IMR-90 (cell line): ENCODE measurements at regions not wholly inside any gene's neighbourhood (a gene's known extent, or its start where the extent isn't known, plus 50 kb on each side); places are given as distances from the start of the nearest gene placed in this dataset.

ENCODE experiments used
- ATAC-seq: fragments of 200-7000 bp; cut with Tn5 transposase; 2 replicates; pipeline ENCODE4 v1.9.1; 2020; ENCODE audit warnings: low read depth, mild to moderate bottlenecking, moderate library complexity
- BruUV-seq: library from RNA; stranded (reverse); fragments of 400-500 nt; replicated peaks from 2 replicates; lab custom pipeline; 2021; lab: Mats Ljungman, UMichigan
- CTCF ChIA-PET: fragments of 300-600 bp; formaldehyde crosslinking; extraction: SDS; loops from one replicate; lab custom pipeline; 2021; ENCODE audit warnings: antibody characterized with exemption; lab: Yijun Ruan, JAX
- POLR2A ChIA-PET: fragments of 300-600 bp; sonication (Branson Sonifier 250); formaldehyde crosslinking; loops from one replicate; lab custom pipeline; 2022; ENCODE audit warnings: antibody characterized with exemption; ENCODE audit not compliant: unreplicated experiment; lab: Charles Lee
- DNase-seq: peaks from one replicate; pipeline ENCODE4 v3.0.0; 2013
- H2AFZ ChIP-seq: replicated peaks from 2 replicates; pipeline ENCODE3; 2013; ENCODE audit warnings: low read length, mild to moderate bottlenecking; ENCODE audit not compliant: poor library complexity
- H2AK5ac ChIP-seq: 2 replicates; pipeline ENCODE4 v1.6.1; 2013; ENCODE audit warnings: low read depth, low read length, inconsistent platforms
- H2AK9ac ChIP-seq: replicated peaks from 2 replicates; pipeline ENCODE3; 2013; ENCODE audit warnings: mild to moderate bottlenecking, low read depth, low read length, moderate library complexity; ENCODE audit not compliant: poor library complexity
- H2BK120ac ChIP-seq: 2 replicates; pipeline ENCODE4 v1.6.1; 2013; ENCODE audit warnings: low read depth, low read length, inconsistent platforms
- H2BK15ac ChIP-seq: 3 replicates; pipeline ENCODE4 v1.6.1; 2013; ENCODE audit warnings: low read depth, low read length, inconsistent platforms
- H2BK20ac ChIP-seq: 2 replicates; pipeline ENCODE4 v1.6.1; 2013; ENCODE audit warnings: low read depth, mild to moderate bottlenecking, inconsistent platforms, low read length, moderate library complexity
- H2BK5ac ChIP-seq: 2 replicates; pipeline ENCODE4 v1.6.1; 2013; ENCODE audit warnings: mild to moderate bottlenecking, low read depth, low read length, inconsistent platforms; ENCODE audit not compliant: poor library complexity, severe bottlenecking
- H3K14ac ChIP-seq: replicated peaks from 2 replicates; pipeline ENCODE4 v1.6.1; 2013; ENCODE audit warnings: low read depth, low read length, inconsistent platforms
- H3K18ac ChIP-seq: 2 replicates; pipeline ENCODE4 v1.6.1; 2013; ENCODE audit warnings: low read depth, low read length, control low read depth
- H3K23ac ChIP-seq: 2 replicates; pipeline ENCODE4 v1.6.1; 2013; ENCODE audit warnings: low read depth, low read length, inconsistent platforms
- H3K27ac ChIP-seq: 2 replicates; pipeline ENCODE4 v1.5.1; 2013; ENCODE audit warnings: mild to moderate bottlenecking, control low read depth, low read length; ENCODE audit not compliant: insufficient read depth
- H3K27me3 ChIP-seq: 2 replicates; pipeline ENCODE4 v1.6.1; 2013; ENCODE audit warnings: low read length; ENCODE audit not compliant: control insufficient read depth, insufficient read depth
- H3K36me3 ChIP-seq: 2 replicates; pipeline ENCODE4 v1.6.1; 2013; ENCODE audit warnings: low read length, mixed read lengths; ENCODE audit not compliant: control insufficient read depth, insufficient read depth
- H3K4ac ChIP-seq: 2 replicates; pipeline ENCODE4 v1.6.1; 2013; ENCODE audit warnings: low read depth, low read length, inconsistent platforms
- H3K4me1 ChIP-seq: 2 replicates; pipeline ENCODE4 v1.6.1; 2013; ENCODE audit warnings: low read length, mixed read lengths; ENCODE audit not compliant: control insufficient read depth, insufficient read depth
- H3K4me2 ChIP-seq: 2 replicates; pipeline ENCODE4 v1.6.1; 2013; ENCODE audit warnings: low read depth, mild to moderate bottlenecking, control low read depth, low read length, moderate library complexity
- H3K4me3 ChIP-seq: 2 replicates; pipeline ENCODE4 v1.5.1; 2013; ENCODE audit warnings: low read depth, mild to moderate bottlenecking, control low read depth, low read length, moderate library complexity; ENCODE audit not compliant: insufficient read depth
- H3K56ac ChIP-seq: 2 replicates; pipeline ENCODE4 v1.6.1; 2013; ENCODE audit warnings: low read length, inconsistent platforms; ENCODE audit not compliant: insufficient read depth; ENCODE audit errors: extremely low read depth
- H3K79me1 ChIP-seq, 2 experiments: 2 replicates each; pipeline ENCODE4 v1.6.1; 2013; ENCODE audit warnings: low read length in 2 of 2, inconsistent platforms in 1 of 2, low read depth in 1 of 2
- H3K9ac ChIP-seq: 2 replicates; pipeline ENCODE4 v1.6.1; 2013; ENCODE audit warnings: low read depth, low read length, control low read depth
- H3K9me1 ChIP-seq: 2 replicates; pipeline ENCODE4 v1.6.1; 2013; ENCODE audit warnings: low read length, inconsistent platforms; ENCODE audit not compliant: insufficient read depth
- H3K9me3 ChIP-seq: 2 replicates; pipeline ENCODE4 v1.6.1; 2013; ENCODE audit warnings: low read length; ENCODE audit not compliant: control insufficient read depth, insufficient read depth
- H4K20me1 ChIP-seq: 2 replicates; pipeline ENCODE4 v1.6.1; 2013; ENCODE audit warnings: low read length, inconsistent platforms; ENCODE audit not compliant: insufficient read depth
- H4K5ac ChIP-seq: 2 replicates; pipeline ENCODE4 v1.6.1; 2013; ENCODE audit warnings: mild to moderate bottlenecking, low read depth, low read length, control low read depth
- H4K8ac ChIP-seq, 2 experiments: 2 replicates each; pipeline ENCODE4 v1.6.1; 2013; ENCODE audit warnings: low read depth in 2 of 2, low read length in 2 of 2, control low read depth in 1 of 2, inconsistent platforms in 1 of 2
- H4K91ac ChIP-seq: 2 replicates; pipeline ENCODE4 v1.6.1; 2013; ENCODE audit warnings: low read depth, low read length, inconsistent platforms; ENCODE audit not compliant: insufficient read depth
- BHLHE40 ChIP-seq: fragments of 150-350 bp; IDR thresholded peaks from 2 replicates; pipeline ENCODE4 v1.6.1; 2016; ENCODE audit warnings: mild to moderate bottlenecking, low read depth, low read length
- CEBPB ChIP-seq: IDR thresholded peaks from 2 replicates; pipeline ENCODE4 v1.6.1; 2012; ENCODE audit warnings: low read depth, low read length, improper control_type of control experiment
- CHD1 ChIP-seq: IDR thresholded peaks from 2 replicates; pipeline ENCODE4 v1.6.1; 2012; ENCODE audit warnings: low read depth, low read length, improper control_type of control experiment
- FOS ChIP-seq: fragments of 150-350 bp; IDR thresholded peaks from 2 replicates; pipeline ENCODE4 v1.6.1; 2016; ENCODE audit warnings: low read depth, low read length
- MAFK ChIP-seq: IDR thresholded peaks from 2 replicates; pipeline ENCODE4 v1.6.1; 2012; ENCODE audit warnings: low read depth, low read length, improper control_type of control experiment
- MAZ ChIP-seq: IDR thresholded peaks from 2 replicates; pipeline ENCODE4 v1.6.1; 2012; ENCODE audit warnings: low read depth, mild to moderate bottlenecking, low read length, improper control_type of control experiment, moderate library complexity, borderline replicate concordance
- MXI1 ChIP-seq: IDR thresholded peaks from 2 replicates; pipeline ENCODE4 v1.6.1; 2012; ENCODE audit warnings: low read depth, mild to moderate bottlenecking, low read length, moderate library complexity, borderline replicate concordance
- NFE2L2 ChIP-seq: fragments of 150-350 bp; IDR thresholded peaks from 2 replicates; pipeline ENCODE4 v1.6.1; 2016; ENCODE audit warnings: low read depth, mild to moderate bottlenecking, low read length
- POLR2A ChIP-seq: IDR thresholded peaks from 2 replicates; pipeline ENCODE4 v1.6.1; 2012; ENCODE audit warnings: mild to moderate bottlenecking, low read depth, low read length
- RAD21 ChIP-seq: IDR thresholded peaks from 2 replicates; pipeline ENCODE4 v1.6.1; 2012; ENCODE audit warnings: low read length, improper control_type of control experiment
- RCOR1 ChIP-seq: IDR thresholded peaks from 2 replicates; pipeline ENCODE4 v1.6.1; 2012; ENCODE audit warnings: mild to moderate bottlenecking, low read length, improper control_type of control experiment; ENCODE audit not compliant: insufficient replicate concordance
- RFX5 ChIP-seq: IDR thresholded peaks from 2 replicates; pipeline ENCODE4 v1.8.0; 2012; ENCODE audit warnings: low read depth, mild to moderate bottlenecking, low read length, moderate library complexity
- SMC3 ChIP-seq: fragments of 150-350 bp; IDR thresholded peaks from 2 replicates; pipeline ENCODE4 v1.6.1; 2016; ENCODE audit warnings: low read depth, mild to moderate bottlenecking, antibody characterized with exemption, low read length, moderate library complexity
- dilution Hi-C: fragments of 300-500 bp; cut with HindIII; formaldehyde crosslinking; loops from one replicate; pipeline ENCODE4 v1.14.3; 2018; ENCODE audit warnings: low sequenced_read_pairs; ENCODE audit not compliant: unreplicated experiment
- in situ Hi-C: fragments of 300-500 bp; cut with MboI; formaldehyde crosslinking; loops from 3 replicates; pipeline ENCODE4 v1.14.3; 2019; ENCODE audit warnings: low sequenced_read_pairs, inconsistent platforms, mixed read lengths
- intact Hi-C: fragments of 100-400 bp; cut with micrococcal nuclease; formaldehyde crosslinking; loops from 2 replicates; pipeline ENCODE4 v1.10.0; 2022
- TF ChIP-seq, protein P1 (sequence below): fragments of 150-350 bp; IDR thresholded peaks from 2 replicates; pipeline ENCODE4 v1.6.1; 2016; ENCODE audit warnings: low read depth, mild to moderate bottlenecking, low read length, moderate library complexity, borderline replicate concordance
- TF ChIP-seq, protein P2 (sequence below): conservative IDR thresholded peaks from 2 replicates; pipeline ENCODE4 v1.5.1; 2012; ENCODE audit warnings: mild to moderate bottlenecking, low read depth, low read length, improper control_type of control experiment
- TF ChIP-seq, protein P3 (sequence below): fragments of 150-350 bp; IDR thresholded peaks from 2 replicates; pipeline ENCODE4 v1.6.1; 2017; ENCODE audit warnings: mild to moderate bottlenecking, antibody characterized with exemption, low read length, low read depth

DNA sequence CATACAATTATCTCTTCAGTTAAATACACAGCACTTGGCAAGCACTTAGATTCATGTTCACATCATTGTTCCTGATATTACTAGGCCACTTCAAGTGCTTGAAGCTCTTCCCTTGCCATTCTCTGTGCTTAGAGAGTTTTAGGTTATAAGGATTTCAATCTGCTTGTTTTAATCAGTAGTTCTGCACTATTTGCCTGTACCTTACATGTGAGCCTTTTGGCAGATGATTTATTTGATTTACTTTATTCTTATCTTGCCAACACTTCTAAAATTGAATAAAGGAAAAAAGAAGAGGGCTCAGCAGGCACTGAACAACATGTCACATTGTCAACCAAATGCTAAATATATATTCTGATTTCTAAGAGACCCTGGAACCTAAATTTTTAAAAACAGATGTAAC is 363.8 kb upstream of the USP15 start:
- H2BK5ac ChIP-seq, result no peak overlapping the region
- H4K91ac ChIP-seq, result no peak overlapping the region
- no peak overlapping the region for H2AK5ac ChIP-seq
- no peak overlapping the region for H3K27ac ChIP-seq
- intact Hi-C loops (no loop called here), dilution Hi-C loops (no loop called here), in situ Hi-C loops (no loop called here)
- no peak overlapping the region for H4K5ac ChIP-seq
- no peak overlapping the region for H2AFZ ChIP-seq
- no peak overlapping the region for H2AK9ac ChIP-seq
- DNase-seq (no peak), ATAC-seq (no peak)
- no peak overlapping the region for H2BK15ac ChIP-seq
- no peak overlapping the region for H3K14ac ChIP-seq
- H4K8ac ChIP-seq, result no peak overlapping the region
- H3K36me3 ChIP-seq, result no peaks in the 10 kb centered on the region
- no peak overlapping the region for H2BK120ac ChIP-seq
- H3K79me1 ChIP-seq, result no peaks in the 10 kb centered on the region
- H3K9me1 ChIP-seq, result no peaks in the 10 kb centered on the region
- H3K27me3 ChIP-seq, result no peaks in the 10 kb centered on the region
- no peaks in the 10 kb centered on the region for H3K4me1 ChIP-seq
- peaks cover 14% of the 10 kb centered on the region for H3K9me3 ChIP-seq
- no TSS peak for BruUV-seq
- no peak overlapping the region for H3K4ac ChIP-seq
- no peak overlapping the region for H3K23ac ChIP-seq
- ChIA-PET POLR2A (no interaction called here), CTCF (no interaction called here)
- TF ChIP-seq MXI1 (no peak), MAFK (no peak), RFX5 (no peak), RCOR1 (no peak), CHD1 (no peak), BHLHE40 (no peak), NFE2L2 (no peak), RAD21 (no peak), CEBPB (no peak), MAZ (no peak), POLR2A (no peak), FOS (no peak), SMC3 (no peak)
- TF ChIP-seq, protein P1, sequence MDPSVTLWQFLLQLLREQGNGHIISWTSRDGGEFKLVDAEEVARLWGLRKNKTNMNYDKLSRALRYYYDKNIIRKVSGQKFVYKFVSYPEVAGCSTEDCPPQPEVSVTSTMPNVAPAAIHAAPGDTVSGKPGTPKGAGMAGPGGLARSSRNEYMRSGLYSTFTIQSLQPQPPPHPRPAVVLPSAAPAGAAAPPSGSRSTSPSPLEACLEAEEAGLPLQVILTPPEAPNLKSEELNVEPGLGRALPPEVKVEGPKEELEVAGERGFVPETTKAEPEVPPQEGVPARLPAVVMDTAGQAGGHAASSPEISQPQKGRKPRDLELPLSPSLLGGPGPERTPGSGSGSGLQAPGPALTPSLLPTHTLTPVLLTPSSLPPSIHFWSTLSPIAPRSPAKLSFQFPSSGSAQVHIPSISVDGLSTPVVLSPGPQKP, result no peak
- TF ChIP-seq, protein P2, sequence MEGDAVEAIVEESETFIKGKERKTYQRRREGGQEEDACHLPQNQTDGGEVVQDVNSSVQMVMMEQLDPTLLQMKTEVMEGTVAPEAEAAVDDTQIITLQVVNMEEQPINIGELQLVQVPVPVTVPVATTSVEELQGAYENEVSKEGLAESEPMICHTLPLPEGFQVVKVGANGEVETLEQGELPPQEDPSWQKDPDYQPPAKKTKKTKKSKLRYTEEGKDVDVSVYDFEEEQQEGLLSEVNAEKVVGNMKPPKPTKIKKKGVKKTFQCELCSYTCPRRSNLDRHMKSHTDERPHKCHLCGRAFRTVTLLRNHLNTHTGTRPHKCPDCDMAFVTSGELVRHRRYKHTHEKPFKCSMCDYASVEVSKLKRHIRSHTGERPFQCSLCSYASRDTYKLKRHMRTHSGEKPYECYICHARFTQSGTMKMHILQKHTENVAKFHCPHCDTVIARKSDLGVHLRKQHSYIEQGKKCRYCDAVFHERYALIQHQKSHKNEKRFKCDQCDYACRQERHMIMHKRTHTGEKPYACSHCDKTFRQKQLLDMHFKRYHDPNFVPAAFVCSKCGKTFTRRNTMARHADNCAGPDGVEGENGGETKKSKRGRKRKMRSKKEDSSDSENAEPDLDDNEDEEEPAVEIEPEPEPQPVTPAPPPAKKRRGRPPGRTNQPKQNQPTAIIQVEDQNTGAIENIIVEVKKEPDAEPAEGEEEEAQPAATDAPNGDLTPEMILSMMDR, result no peak
- TF ChIP-seq, protein P3, sequence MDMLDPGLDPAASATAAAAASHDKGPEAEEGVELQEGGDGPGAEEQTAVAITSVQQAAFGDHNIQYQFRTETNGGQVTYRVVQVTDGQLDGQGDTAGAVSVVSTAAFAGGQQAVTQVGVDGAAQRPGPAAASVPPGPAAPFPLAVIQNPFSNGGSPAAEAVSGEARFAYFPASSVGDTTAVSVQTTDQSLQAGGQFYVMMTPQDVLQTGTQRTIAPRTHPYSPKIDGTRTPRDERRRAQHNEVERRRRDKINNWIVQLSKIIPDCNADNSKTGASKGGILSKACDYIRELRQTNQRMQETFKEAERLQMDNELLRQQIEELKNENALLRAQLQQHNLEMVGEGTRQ, result no peak
- H2BK20ac ChIP-seq, result no peak overlapping the region
- no peaks in the 10 kb centered on the region for H4K20me1 ChIP-seq
- no peak overlapping the region for H3K4me3 ChIP-seq
- no peak overlapping the region for H3K9ac ChIP-seq
- H3K4me2 ChIP-seq, result no peak overlapping the region
- no peak overlapping the region for H3K18ac ChIP-seq
- H3K56ac ChIP-seq, result no peak overlapping the region
